Cardiac septum (tissue), 1 donor: ENCODE measurements at regions not wholly inside any gene's neighbourhood (a gene's known extent, or its start where the extent isn't known, plus 50 kb on each side); places are given as distances from the start of the nearest gene placed in this dataset.
"Not testable (repeated sequence)": the region's sequence is repeated elsewhere in the genome, so short reads cannot be mapped to it uniquely, and the experiment has no call there.

ENCODE experiments used
- DNase-seq: peaks from one replicate; pipeline ENCODE4 v3.0.0-alpha.2; 2020; ENCODE audit warnings: low spot score
- intact Hi-C: fragments of 100-400 bp; cut with DNase I; formaldehyde crosslinking; loops from one replicate; pipeline ENCODE4 v1.14.0; 2022
- donor health status: DM: no; HTN: no; CAD: no.

- DNase-seq, result no peak
- intact Hi-C loops, result no loop called here
Observed at GRCh38 chr14:86357119-86357518, 827.2 kb downstream of the FLRT2 start.

DNA sequence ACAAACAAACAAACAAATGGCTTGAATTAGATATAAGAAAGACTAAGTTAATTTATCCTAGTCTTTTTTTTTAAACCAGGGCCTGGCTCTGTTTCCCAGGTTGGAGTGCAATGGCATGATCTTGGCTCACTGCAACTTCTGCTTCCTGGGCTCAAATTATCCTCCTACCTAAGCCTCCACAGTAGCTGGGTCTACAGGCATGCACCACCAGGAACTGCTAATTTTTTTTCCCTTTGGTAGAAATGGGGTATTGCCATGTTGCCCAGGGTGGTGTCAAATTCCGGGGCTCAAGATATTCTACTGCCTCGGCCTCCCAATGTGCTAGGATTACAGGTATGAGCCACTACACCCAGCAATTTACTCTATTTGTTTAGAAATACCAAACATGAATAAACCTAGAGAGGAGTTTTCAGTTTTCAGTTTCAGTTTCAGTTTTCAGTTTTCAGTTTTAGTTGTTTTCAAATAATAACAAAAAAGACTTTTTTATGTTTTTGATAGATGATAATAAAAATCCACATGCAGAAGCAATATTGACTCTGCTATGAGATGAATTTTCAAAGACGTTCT lies 817.0 kb downstream of the FLRT2 start:
- intact Hi-C loops, result no loop called here

DNA sequence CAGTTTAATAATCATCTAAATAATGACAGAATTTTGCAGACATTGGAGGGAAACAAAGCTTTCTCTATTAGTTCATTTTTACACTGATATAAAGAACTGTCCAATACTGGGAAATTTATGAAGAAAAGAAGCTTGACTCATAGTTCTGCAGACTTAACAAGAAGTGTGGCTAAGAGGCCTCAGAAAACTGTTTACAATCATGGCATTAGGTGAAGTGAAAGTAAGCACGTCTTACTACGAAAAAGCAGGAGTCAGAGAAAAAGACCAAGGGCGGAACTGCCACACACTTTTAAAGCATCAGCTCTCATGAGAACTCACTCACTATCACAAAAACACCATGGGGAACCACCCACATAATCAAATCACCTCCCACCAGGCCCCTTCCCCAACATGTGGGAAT lies 804.4 kb downstream of the FLRT2 start:
- DNase-seq, result no peak
- intact Hi-C loops, result no loop called here

More for the DNA sequence above, 817.0 kb downstream of the FLRT2 start:
- no peak for DNase-seq

DNA sequence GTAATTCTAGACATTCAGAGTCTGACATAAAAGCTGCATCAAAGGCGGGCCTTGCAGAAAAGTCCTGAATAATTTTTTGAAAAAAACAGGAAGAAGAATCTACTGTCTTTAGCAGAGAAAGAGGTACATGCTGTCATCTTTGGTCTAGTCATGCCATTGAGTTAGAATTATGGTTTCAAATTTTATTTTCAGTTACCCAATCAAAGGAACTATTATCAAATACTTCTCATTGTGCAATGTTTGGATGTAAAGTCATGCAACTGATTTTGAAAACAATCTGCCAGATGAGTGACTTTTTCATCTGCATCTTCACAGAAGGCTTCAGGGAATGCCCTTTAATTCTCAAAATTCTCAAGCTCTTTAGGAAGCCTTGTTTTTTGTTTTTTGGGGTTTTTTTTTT lies 803.5 kb downstream of the FLRT2 start:
- no peak for DNase-seq
- intact Hi-C loops, result no loop called here

GRCh38 chr14:86331341-86331740 lies 801.4 kb downstream of the FLRT2 start:
- DNase-seq, result no peak
- intact Hi-C loops, result no loop called here

DNA sequence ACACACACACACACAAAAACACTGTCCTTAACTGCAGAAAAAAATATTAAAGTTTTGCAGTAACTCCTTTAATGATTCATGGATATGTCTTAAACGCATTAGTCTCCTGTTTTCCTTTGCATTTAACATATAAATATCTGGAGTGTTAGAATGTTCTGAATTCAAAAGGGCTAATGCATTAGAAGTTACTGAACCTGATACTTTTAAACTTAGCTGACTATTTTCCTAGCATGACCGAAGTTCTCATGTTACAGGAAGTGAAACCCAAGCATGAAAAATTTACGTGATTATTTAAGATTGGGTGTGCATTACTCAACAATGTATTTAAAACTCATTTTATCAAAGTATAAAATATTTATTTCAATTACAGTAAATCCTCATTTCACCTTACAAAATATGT lies 791.2 kb downstream of the FLRT2 start:
- no peak for DNase-seq
- intact Hi-C loops, result no loop called here

DNA sequence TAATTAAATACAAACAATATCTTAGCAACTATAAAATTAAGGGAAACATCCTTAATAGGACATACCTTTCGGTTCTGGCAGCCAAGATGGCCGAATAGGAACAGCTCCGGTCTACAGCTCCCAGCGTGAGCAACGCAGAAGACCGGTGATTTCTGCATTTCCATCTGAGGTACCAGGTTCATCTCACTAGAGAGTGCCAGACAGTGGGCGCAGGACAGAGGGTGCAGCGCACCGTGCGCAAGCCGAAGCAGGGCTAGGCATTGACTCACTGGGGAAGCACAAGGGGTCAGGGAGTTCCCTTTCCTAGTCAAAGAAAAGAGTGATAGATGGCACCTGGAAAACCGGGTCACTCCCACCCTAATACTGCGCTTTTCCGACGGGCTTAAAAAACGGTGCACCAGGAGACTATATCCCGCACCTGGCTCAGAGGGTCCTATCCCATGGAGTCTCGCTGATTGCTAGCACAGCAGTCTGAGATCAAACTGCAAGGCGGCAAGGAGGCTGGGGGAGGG lies 782.3 kb downstream of the FLRT2 start:
- intact Hi-C loops, DNase-seq: not testable (repeated sequence)

DNA sequence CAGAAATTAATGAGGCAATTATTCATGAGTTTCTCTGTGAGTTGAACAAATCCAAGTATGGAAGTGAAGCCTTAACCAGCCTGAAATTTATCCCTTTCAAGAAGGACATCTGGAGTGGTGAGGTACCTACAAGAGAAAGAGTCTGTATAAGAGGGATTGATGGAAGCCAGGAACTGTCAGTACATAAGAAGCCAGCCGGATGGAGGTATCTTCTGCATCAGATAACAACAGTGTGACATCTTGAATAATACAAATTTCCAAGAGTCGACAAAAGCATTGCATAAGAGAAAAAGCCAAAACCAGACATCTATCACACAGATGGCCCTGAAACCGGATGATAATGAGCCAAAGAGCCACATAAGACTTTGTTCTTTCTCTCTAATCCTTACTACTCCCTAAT lies 781.2 kb downstream of the FLRT2 start:
- intact Hi-C loops, result no loop called here
- DNase-seq, result no peak

DNA sequence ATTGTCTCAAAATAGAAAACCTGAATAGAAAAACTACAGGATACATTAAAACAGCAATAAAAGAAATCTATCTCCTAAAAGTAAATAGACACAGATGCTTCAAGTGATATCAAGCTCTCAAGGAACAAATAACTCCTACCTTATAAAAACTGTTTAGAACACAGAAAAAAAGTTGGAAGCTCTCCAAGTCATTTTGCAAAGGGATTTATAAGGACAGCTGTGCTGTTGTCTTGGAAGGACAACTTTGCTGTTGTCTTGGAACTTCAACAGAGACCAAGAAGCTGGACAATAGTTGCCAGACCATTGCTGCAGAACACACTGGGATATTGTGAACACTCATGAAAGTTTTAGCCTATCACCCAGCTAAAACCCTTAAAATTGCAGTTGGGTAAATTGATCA lies 780.7 kb downstream of the FLRT2 start:
- DNase-seq, result no peak
- intact Hi-C loops, result no loop called here

DNA sequence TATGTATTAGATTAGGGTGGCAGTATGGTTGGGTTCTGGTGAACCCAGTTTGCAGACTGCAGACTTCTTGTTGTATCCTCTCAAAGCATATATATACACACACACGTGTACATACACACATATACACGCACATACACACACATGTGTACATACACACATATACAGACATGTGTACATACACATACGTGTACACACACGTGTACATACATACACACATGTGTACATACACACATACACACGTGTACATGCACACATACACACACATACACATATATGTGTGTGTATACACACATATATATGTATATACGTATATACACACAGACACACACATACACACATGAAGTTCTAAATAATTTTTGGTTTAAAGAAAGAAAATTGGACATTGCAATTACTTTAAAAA lies 780.2 kb downstream of the FLRT2 start:
- intact Hi-C loops, result no loop called here
- no peak for DNase-seq

DNA sequence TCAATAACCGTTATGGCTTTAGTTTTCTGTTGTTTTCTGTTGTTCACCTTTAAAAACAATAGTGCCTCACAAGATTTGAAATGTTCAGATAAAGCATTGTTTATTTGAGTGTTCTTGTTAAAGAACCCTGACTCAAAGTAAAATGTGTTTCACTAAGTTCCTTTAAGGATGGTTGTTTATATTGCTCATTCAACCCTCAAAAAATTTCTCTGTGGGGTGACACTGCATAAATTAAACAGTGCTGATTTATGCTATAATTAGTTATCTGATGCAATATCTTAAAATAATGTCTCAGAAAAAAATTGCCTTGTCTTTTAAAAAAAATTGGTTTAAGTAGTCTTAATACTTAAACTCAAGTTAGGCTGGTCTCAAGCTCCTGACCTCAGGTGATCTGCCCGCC lies 775.1 kb downstream of the FLRT2 start:
- intact Hi-C loops, result no loop called here
- no peak for DNase-seq

GRCh38 chr14:86299994-86300393 lies 770.0 kb downstream of the FLRT2 start:
- no peak for DNase-seq
- intact Hi-C loops, result no loop called here

DNA sequence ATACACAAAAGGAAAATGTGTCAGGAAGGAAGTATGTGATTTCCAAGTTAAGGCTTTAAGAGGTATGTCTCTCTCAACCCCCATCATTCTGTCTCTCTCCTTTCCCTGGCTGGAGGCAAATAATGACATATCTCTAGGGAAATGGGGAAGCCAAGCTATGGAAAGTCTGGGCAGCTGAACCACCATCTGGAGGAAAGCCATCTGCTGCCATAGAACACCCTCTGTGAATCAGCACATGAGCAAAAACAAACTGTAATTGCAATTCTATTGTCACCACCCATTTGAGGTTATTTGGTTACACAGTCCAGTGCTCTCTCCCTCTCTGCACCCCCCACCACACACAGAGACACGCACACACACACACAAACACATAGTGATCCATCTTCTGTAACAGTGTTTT lies 766.2 kb downstream of the FLRT2 start:
- DNase-seq, result no peak
- intact Hi-C loops, result no loop called here

DNA sequence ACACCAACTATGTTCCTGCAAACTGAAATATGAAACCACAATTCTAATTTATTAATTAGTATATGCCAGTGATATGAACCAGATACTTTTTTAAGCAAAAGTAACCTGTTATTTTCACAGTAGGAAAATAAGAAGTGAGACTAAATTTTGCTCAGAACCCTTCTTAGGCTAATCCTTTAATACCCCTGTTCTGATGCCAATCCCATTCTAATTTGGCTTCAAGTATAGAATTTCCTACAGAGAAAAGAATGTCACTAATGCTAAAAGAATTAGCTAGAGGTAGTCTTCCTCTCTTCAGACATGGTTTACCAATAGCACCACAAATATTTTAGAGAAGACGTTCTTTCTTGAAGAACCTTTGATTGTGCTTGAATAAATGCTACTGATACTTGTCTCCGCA lies 758.4 kb downstream of the FLRT2 start:
- DNase-seq, result no peak
- intact Hi-C loops, result no loop called here

GRCh38 chr14:86279405-86279804 lies 749.5 kb downstream of the FLRT2 start:
- intact Hi-C loops, result no loop called here

DNA sequence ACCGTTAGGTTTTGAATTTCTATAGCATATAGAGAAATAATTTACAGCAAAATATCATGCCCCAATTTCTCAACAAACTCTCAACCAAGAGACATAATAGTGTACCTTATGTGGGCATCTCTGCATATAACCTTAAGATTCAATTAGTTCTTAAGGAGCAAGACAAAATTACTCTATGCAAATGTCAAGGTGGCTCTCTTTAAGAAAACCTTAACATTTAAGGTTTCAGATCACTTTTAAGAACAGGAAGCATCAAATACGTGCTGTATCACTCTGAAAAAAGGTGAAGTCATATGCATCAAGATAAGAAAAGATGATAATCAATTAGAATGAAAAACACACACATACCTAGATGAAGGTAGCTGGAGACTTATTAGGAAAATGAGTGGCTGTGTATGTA lies 728.0 kb downstream of the FLRT2 start:
- DNase-seq, result no peak
- intact Hi-C loops, result no loop called here

More at GRCh38 chr14:86279405-86279804, 749.5 kb downstream of the FLRT2 start:
- no peak for DNase-seq

DNA sequence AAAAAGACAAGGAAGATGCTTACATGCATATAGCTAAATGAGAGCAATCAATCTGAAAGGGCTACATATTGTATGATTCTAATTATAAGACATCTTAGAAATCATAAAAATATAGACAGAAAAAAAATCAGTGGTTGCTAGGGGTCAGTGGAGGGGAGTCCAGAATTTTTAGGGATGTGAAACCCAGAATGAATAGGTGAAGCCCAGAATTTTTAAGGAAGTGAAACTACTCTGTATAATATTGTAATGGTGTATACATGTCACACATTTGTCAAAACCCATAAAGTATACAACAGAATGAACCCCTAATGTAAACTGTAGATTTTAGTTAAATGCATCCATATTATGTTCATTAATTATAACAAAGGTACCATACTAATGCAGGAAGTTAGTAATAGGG lies 713.2 kb downstream of the FLRT2 start:
- no peak for DNase-seq
- intact Hi-C loops, result no loop called here

DNA sequence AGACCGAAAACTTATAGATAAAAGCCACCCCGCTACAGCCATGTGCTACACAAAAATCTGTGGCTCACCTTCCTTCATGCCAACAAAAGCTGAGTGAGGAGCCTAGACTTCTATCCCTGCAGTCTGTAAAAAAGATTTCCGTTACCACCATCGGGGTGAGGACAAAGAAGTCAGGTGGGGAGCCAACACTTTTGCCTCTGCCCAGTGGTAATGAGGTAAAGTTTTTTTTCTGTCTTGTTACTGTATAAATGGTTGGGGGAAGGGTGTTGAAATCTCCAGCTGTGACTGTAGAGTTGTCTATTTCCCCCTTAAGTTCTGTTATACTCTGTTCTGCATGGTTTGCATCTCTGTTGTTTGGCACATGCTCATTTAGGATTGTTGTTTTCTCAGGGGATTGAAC lies 707.8 kb downstream of the FLRT2 start:
- intact Hi-C loops, result no loop called here
- no peak for DNase-seq

- intact Hi-C loops, result no loop called here
- DNase-seq, result no peak
Observed at GRCh38 chr14:86221755-86222154, 691.8 kb downstream of the FLRT2 start.

- intact Hi-C loops, result no loop called here
- DNase-seq, result no peak
Observed at GRCh38 chr14:86221000-86221399, 691.1 kb downstream of the FLRT2 start.

GRCh38 chr14:86217523-86217922 lies 687.6 kb downstream of the FLRT2 start:
- no peak for DNase-seq
- intact Hi-C loops, result no loop called here

- intact Hi-C loops, result no loop called here
- no peak for DNase-seq
Observed at GRCh38 chr14:86203843-86204242, 673.9 kb downstream of the FLRT2 start.
